Ishikawa (cell line): ENCODE measurements at regions not wholly inside any gene's neighbourhood (a gene's known extent, or its start where the extent isn't known, plus 50 kb on each side); places are given as distances from the start of the nearest gene placed in this dataset.

ENCODE experiments used
- CEBPB ChIP-seq: IDR thresholded peaks from 2 replicates; pipeline ENCODE4 v1.6.1; 2012
- RAD21 ChIP-seq: IDR thresholded peaks from 2 replicates; pipeline ENCODE4 v1.6.1; 2012; ENCODE audit warnings: low read depth
- TAF1 ChIP-seq: IDR thresholded peaks from 2 replicates; pipeline ENCODE4 v1.6.1; 2012; ENCODE audit warnings: low read depth, mild to moderate bottlenecking
- YY1 ChIP-seq: IDR thresholded peaks from 2 replicates; pipeline ENCODE4 v1.6.1; 2012; ENCODE audit warnings: low read depth

DNA sequence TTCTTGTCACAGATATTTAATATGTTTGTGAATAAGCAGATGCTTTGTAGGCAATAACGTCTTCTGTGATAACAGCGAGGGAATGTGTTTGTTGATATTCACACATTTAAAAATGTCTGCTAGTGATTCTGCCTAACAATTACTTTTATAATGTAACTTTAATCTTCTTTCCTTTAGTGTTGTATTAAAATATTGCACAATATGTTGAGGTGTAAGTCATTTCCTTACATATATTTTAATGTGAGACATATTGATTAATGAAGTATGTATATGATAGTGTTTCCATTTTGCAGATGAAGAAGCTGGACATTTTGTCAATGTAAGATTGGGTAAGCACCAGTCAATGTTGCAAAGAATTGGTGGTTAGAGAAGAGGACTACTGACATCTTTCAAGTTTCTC lies 324.4 kb downstream of the SLITRK1 start:
- TF ChIP-seq TAF1 (no peak), YY1 (no peak), RAD21 (no peak), CEBPB (no peak)
